ENCODE measurements at regions not wholly inside any gene's neighbourhood (a gene's known extent, or its start where the extent isn't known, plus 50 kb on each side); places are given as distances from the start of the nearest gene placed in this dataset.

- TF ChIP-seq CTCF (IDR thresholded peaks at IDR 0.05) (no peak), EZH2 (IDR thresholded peaks at IDR 0.05; ENCODE audit: borderline replicate concordance, insufficient read depth, low read depth, low read length, poor library complexity, severe bottlenecking) (no peak)
Measured at GRCh38 chr15:35871812-35872211, 325.8 kb upstream of the DPH6 start.
